ENCODE measurements at regions not wholly inside any gene's neighbourhood (a gene's known extent, or its start where the extent isn't known, plus 50 kb on each side); places are given as distances from the start of the nearest gene placed in this dataset.

DNA sequence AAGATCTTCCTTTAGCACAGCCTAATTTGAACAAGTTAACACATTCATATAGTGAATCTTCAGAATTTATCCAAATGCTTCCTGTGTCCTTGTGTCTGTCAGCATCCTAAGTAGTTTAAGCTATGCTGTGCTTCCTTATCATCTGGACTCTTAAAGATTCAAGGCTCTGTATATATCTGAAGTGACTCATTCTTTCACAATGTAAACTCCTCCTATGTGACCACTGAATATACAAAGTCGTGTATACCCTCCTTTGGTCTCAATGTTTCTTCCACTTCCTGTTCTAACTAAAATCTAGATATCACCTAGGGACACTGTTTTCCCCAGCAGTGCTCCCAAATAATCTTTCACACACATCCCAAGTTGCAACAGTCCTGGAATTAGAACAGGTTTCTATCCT lies 935.7 kb upstream of the NUDT12 start:
- H3K36me3 Mint-ChIP-seq (ENCODE audit: low read depth, unreplicated experiment): no peaks in the 10 kb centered on the region
- no peak overlapping the region for H3K4me2 ChIP-seq (ENCODE audit: low read length)

DNA sequence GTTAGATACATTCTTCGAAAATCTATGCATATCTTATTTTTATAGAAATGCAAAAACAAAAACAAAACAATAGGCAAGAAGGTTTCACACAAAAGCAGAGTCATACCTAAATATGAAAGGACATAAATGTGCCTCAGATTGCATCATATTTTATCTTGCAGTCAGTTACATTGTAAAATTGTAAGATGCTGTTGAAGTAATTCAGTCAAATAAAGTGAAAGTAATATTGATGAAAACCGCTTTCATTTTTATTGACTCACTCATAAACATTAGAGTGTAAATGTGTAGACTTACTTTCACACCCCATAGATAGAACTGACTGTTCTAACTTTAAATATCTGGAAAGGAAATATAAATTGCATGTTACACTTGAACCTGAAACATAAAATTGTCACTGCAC lies 931.5 kb upstream of the NUDT12 start:
- Mint-ChIP-seq H3K27me3 (ENCODE audit: low read depth, unreplicated experiment) (no peaks in the 10 kb centered on the region), H3K27ac (ENCODE audit: unreplicated experiment) (no peak overlapping the region)
- H3K4me2 ChIP-seq (ENCODE audit: low read length): no peak overlapping the region

More for the DNA sequence above, 935.7 kb upstream of the NUDT12 start:
- Histone ChIP-seq H3K4me3 (ENCODE audit: insufficient read depth, low read depth, low read length) (no peak overlapping the region), H3K36me3 (ENCODE audit: insufficient read depth, low read length) (no peaks in the 10 kb centered on the region), H2AFZ (ENCODE audit: low read depth, low read length) (no peak overlapping the region), H3K79me2 (ENCODE audit: insufficient read depth, low read length) (no peaks in the 10 kb centered on the region), H3K9ac (ENCODE audit: low read length) (no peak overlapping the region), H4K20me1 (ENCODE audit: insufficient read depth, low read length) (no peaks in the 10 kb centered on the region), H3K9me3 (ENCODE audit: insufficient read depth, low read depth, low read length) (no peaks in the 10 kb centered on the region), H3K27ac (ENCODE audit: low read depth, low read length) (no peak overlapping the region), H3K27me3 (ENCODE audit: insufficient read depth, low read length) (no peaks in the 10 kb centered on the region), H3K4me1 (ENCODE audit: insufficient read depth, low read length) (no peaks in the 10 kb centered on the region)
- no peaks in the 10 kb centered on the region for H3K27me3 Mint-ChIP-seq (ENCODE audit: low read depth, unreplicated experiment)
- DNase-seq (ENCODE audit: low read depth): peak; percentile 33
- no peaks in the 10 kb centered on the region for H3K9me3 Mint-ChIP-seq (ENCODE audit: unreplicated experiment)
- TF ChIP-seq, protein P1, sequence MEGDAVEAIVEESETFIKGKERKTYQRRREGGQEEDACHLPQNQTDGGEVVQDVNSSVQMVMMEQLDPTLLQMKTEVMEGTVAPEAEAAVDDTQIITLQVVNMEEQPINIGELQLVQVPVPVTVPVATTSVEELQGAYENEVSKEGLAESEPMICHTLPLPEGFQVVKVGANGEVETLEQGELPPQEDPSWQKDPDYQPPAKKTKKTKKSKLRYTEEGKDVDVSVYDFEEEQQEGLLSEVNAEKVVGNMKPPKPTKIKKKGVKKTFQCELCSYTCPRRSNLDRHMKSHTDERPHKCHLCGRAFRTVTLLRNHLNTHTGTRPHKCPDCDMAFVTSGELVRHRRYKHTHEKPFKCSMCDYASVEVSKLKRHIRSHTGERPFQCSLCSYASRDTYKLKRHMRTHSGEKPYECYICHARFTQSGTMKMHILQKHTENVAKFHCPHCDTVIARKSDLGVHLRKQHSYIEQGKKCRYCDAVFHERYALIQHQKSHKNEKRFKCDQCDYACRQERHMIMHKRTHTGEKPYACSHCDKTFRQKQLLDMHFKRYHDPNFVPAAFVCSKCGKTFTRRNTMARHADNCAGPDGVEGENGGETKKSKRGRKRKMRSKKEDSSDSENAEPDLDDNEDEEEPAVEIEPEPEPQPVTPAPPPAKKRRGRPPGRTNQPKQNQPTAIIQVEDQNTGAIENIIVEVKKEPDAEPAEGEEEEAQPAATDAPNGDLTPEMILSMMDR (IDR thresholded peaks at IDR 0.05; ENCODE audit: insufficient read depth, low read depth, low read length): no peak
- no peak for TF ChIP-seq EZH2 (IDR thresholded peaks at IDR 0.05; ENCODE audit: insufficient read depth, low read length)
- H3K4me3 Mint-ChIP-seq (ENCODE audit: unreplicated experiment): no peak overlapping the region
- no peak overlapping the region for H3K27ac Mint-ChIP-seq (ENCODE audit: unreplicated experiment)
- H3K4me1 Mint-ChIP-seq (ENCODE audit: low read depth, unreplicated experiment): peaks cover 6% of the 10 kb centered on the region
- FAIRE-seq: no peak

DNA sequence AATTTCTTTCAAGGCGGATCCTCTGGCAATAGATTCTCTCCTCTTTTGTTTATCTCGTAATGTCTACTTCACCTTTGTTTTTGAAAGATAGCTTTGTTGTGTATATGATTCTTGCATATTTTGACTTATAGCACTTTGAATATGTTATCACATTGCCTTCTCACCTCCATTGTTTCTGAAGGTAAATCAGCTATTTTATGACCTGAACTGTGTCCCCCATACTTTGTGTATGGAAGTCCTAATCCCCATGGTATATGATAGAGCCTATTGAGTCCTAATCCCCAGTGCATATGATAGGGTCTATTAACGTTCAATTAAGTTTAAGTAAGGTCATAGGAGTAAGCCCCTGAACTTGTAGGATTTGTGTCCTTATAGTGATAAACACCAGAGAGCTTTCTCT lies 910.2 kb upstream of the NUDT12 start:
- Mint-ChIP-seq H3K27me3 (ENCODE audit: low read depth, unreplicated experiment) (no peaks in the 10 kb centered on the region), H3K27ac (ENCODE audit: unreplicated experiment) (no peak overlapping the region), H3K9me3 (ENCODE audit: unreplicated experiment) (no peaks in the 10 kb centered on the region), H3K4me3 (ENCODE audit: unreplicated experiment) (no peak overlapping the region), H3K4me1 (ENCODE audit: low read depth, unreplicated experiment) (no peaks in the 10 kb centered on the region), H3K36me3 (ENCODE audit: low read depth, unreplicated experiment) (no peaks in the 10 kb centered on the region)
- DNase-seq (ENCODE audit: low read depth) (no peak), FAIRE-seq (no peak)
- H3K27me3 ChIP-seq (ENCODE audit: insufficient read depth, low read length): no peaks in the 10 kb centered on the region
- no peak overlapping the region for H3K27ac ChIP-seq (ENCODE audit: low read depth, low read length)
- H3K4me3 ChIP-seq (ENCODE audit: insufficient read depth, low read depth, low read length): no peak overlapping the region
- no peak overlapping the region for H3K4me2 ChIP-seq (ENCODE audit: low read length)
- no peaks in the 10 kb centered on the region for H3K36me3 ChIP-seq (ENCODE audit: insufficient read depth, low read length)
- no peak overlapping the region for H3K9ac ChIP-seq (ENCODE audit: low read length)
- no peak for TF ChIP-seq EZH2 (IDR thresholded peaks at IDR 0.05; ENCODE audit: insufficient read depth, low read length)
- TF ChIP-seq, protein P1 (IDR thresholded peaks at IDR 0.05; ENCODE audit: insufficient read depth, low read depth, low read length): no peak
- no peaks in the 10 kb centered on the region for H4K20me1 ChIP-seq (ENCODE audit: insufficient read depth, low read length)
- no peaks in the 10 kb centered on the region for H3K79me2 ChIP-seq (ENCODE audit: insufficient read depth, low read length)
- H3K4me1 ChIP-seq (ENCODE audit: insufficient read depth, low read length): no peaks in the 10 kb centered on the region
- no peak overlapping the region for H2AFZ ChIP-seq (ENCODE audit: low read depth, low read length)
- peaks cover 2% of the 10 kb centered on the region for H3K9me3 ChIP-seq (ENCODE audit: insufficient read depth, low read depth, low read length)

More for the DNA sequence above, 931.5 kb upstream of the NUDT12 start:
- Mint-ChIP-seq H3K4me1 (ENCODE audit: low read depth, unreplicated experiment) (peaks cover 6% of the 10 kb centered on the region), H3K9me3 (ENCODE audit: unreplicated experiment) (no peaks in the 10 kb centered on the region), H3K4me3 (ENCODE audit: unreplicated experiment) (no peak overlapping the region), H3K36me3 (ENCODE audit: low read depth, unreplicated experiment) (no peaks in the 10 kb centered on the region)
- Histone ChIP-seq H4K20me1 (ENCODE audit: insufficient read depth, low read length) (no peaks in the 10 kb centered on the region), H3K27me3 (ENCODE audit: insufficient read depth, low read length) (no peaks in the 10 kb centered on the region), H3K79me2 (ENCODE audit: insufficient read depth, low read length) (no peaks in the 10 kb centered on the region), H3K36me3 (ENCODE audit: insufficient read depth, low read length) (no peaks in the 10 kb centered on the region), H3K4me3 (ENCODE audit: insufficient read depth, low read depth, low read length) (no peak overlapping the region), H2AFZ (ENCODE audit: low read depth, low read length) (no peak overlapping the region), H3K9ac (ENCODE audit: low read length) (no peak overlapping the region), H3K9me3 (ENCODE audit: insufficient read depth, low read depth, low read length) (no peaks in the 10 kb centered on the region), H3K27ac (ENCODE audit: low read depth, low read length) (no peak overlapping the region), H3K4me1 (ENCODE audit: insufficient read depth, low read length) (no peaks in the 10 kb centered on the region)
- TF ChIP-seq, protein P1 (IDR thresholded peaks at IDR 0.05; ENCODE audit: insufficient read depth, low read depth, low read length): no peak
- TF ChIP-seq EZH2 (IDR thresholded peaks at IDR 0.05; ENCODE audit: insufficient read depth, low read length): no peak
- DNase-seq (ENCODE audit: low read depth): no peak
- no peak for FAIRE-seq

Measured in astrocyte (in vitro differentiated cells and primary cell).